ENCODE measurements at regions not wholly inside any gene's neighbourhood (a gene's known extent, or its start where the extent isn't known, plus 50 kb on each side); places are given as distances from the start of the nearest gene placed in this dataset.
A peak's percentile ranks its signal among the peaks of the same experiment; 100 is the strongest.

DNA sequence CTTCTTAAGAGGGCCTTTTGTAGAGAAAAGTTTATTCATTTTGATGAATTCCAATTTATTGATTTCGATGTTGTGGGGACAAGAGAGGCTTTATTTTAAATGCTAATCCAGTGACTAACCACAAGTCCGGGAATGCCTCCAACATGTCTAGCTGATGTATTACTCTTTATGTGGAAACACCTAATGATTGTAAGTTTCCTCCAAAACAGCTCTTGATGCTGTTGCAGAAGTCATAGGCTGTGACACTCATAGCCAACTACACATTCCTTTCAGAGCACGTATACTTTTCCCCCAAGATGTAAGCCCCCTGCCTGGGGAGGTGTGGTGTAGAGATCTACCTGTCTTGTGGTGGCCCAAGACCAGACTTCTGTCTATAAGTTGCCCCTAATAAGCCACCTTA is 61.3 kb upstream of the RNF24 start:
- TF ChIP-seq, protein P1, sequence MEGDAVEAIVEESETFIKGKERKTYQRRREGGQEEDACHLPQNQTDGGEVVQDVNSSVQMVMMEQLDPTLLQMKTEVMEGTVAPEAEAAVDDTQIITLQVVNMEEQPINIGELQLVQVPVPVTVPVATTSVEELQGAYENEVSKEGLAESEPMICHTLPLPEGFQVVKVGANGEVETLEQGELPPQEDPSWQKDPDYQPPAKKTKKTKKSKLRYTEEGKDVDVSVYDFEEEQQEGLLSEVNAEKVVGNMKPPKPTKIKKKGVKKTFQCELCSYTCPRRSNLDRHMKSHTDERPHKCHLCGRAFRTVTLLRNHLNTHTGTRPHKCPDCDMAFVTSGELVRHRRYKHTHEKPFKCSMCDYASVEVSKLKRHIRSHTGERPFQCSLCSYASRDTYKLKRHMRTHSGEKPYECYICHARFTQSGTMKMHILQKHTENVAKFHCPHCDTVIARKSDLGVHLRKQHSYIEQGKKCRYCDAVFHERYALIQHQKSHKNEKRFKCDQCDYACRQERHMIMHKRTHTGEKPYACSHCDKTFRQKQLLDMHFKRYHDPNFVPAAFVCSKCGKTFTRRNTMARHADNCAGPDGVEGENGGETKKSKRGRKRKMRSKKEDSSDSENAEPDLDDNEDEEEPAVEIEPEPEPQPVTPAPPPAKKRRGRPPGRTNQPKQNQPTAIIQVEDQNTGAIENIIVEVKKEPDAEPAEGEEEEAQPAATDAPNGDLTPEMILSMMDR (conservative IDR thresholded peaks at IDR 0.05; ENCODE audit: low read depth, low read length): no peak
- H3K4me3 ChIP-seq (ENCODE audit: low read length): no peak overlapping the region
- peak; percentile 85 for DNase-seq (ENCODE audit: low read depth)

DNA sequence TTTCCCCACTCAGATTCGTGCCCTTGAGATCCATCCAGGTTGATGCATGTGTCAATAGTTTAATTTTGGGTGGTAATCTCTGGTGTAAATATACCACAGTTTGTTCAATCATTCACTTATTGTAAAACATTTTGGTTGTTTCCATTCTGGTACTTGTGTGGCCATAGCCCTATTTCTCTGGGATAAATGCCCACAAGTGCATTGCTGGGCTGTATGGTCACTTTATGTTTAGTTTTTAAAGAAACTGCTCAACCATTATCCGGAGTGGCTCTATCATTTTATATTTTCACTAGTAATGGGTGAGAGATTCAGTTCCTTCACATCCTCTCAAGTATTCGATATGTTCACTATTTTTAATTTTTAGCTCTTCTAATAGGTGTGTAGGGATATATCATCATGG is 60.7 kb upstream of the RNF24 start:
- no peak for DNase-seq (ENCODE audit: low read depth)
- H3K4me3 ChIP-seq (ENCODE audit: low read length): no peak overlapping the region
- TF ChIP-seq, protein P1 (conservative IDR thresholded peaks at IDR 0.05; ENCODE audit: low read depth, low read length): no peak

DNA sequence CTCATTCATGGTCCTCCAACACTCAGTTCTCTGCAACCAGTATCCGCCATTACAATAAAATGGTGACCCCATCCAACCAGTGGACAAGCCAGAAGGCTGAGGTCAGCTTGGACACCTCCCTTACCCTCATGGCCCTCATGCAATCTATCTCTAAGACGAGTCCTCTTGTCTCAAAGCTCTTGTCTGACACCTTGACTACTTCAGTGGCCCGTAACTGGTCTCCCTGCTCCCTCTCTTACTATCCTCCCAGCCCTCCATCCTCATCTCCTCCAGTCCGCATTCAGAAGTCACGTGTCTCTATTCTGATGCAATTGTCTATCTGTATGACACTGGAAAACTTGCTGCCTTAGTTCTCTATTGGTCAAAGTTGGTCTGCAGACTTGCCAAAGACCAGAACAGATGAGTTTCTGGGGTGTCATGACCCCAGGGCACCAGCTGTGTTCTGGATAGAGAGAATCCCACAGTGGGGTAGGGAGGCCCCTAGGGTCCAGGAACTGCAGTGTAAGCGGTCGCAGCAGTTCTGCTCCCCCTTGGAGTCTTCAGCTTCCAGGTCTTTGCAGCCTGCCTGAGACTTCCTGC is 59.6 kb upstream of the RNF24 start:
- H3K4me3 ChIP-seq (ENCODE audit: low read length): no peak overlapping the region
- DNase-seq (ENCODE audit: low read depth): no peak
- TF ChIP-seq, protein P1 (conservative IDR thresholded peaks at IDR 0.05; ENCODE audit: low read depth, low read length): no peak

DNA sequence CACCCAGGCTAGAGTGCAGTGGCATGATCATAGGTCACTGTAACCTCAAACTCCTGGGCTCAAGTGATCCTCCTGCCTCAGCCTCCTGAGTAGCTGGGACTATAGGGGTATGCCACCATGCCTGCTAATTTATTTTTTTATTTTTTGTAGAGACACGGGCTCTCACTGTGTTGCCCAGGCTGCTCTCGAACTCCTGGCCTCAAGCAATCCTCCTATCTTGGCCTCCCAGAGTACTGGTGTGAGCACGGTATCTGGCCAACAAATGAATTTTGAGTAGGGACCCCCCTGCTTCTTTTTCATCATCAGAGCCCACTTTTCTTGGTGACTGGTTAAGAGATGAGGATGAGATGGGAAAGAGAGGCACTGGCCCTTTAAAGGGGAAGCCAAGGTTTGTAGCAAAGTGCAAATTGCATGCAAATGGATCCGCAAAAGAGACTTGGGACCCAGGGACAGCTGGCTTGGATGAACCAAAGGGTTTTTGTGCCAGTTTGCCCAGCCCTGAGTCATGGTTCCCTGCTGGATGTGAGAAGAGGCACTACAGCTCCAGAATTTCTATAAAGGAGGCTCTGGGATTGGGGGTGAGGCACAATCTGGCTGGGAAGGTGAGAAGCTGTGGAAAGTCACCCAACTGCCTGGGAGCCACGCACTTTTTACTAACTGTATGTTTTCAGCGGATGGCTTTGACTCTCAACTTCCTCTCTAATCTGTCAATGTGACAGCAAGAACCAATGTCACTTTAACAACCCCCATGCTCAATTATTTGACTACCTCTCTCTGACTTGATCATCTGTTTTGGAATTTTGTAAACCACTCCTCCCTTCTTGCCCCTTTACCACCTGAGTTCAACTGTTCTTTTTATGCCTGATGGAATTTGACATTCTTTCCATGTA is 58.7 kb upstream of the RNF24 start:
- no peak overlapping the region for H3K4me3 ChIP-seq (ENCODE audit: low read length)
- TF ChIP-seq, protein P1 (conservative IDR thresholded peaks at IDR 0.05; ENCODE audit: low read depth, low read length): no peak
- DNase-seq (ENCODE audit: low read depth): no peak

DNA sequence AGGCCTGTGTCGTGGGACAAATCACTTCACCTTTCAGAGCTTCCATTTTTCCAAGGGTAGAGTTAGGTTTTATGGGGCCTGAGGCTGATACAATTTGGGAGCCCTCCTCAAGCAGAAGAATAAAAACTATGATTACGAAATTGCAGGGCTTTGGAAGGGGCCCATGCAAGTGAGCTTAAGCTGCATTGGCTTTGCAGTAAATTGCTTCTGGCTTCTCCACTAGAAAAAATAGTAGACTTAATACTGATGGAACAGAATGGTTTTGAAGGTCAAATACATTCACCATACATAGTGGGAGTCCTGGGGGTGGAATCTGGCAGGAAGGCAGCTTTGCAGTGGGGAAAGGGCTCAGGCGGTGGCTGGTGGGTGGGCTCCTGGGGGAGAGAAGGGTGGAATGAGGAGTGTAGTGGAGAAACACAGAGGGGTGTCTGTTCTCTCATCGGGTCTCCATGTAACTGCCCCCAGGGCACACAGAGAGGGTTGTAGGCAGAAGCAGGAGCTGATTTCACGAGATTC is 55.9 kb upstream of the RNF24 start:
- H3K4me3 ChIP-seq (ENCODE audit: low read length): no peak overlapping the region
- TF ChIP-seq, protein P1 (conservative IDR thresholded peaks at IDR 0.05; ENCODE audit: low read depth, low read length): no peak
- no peak for DNase-seq (ENCODE audit: low read depth)

DNA sequence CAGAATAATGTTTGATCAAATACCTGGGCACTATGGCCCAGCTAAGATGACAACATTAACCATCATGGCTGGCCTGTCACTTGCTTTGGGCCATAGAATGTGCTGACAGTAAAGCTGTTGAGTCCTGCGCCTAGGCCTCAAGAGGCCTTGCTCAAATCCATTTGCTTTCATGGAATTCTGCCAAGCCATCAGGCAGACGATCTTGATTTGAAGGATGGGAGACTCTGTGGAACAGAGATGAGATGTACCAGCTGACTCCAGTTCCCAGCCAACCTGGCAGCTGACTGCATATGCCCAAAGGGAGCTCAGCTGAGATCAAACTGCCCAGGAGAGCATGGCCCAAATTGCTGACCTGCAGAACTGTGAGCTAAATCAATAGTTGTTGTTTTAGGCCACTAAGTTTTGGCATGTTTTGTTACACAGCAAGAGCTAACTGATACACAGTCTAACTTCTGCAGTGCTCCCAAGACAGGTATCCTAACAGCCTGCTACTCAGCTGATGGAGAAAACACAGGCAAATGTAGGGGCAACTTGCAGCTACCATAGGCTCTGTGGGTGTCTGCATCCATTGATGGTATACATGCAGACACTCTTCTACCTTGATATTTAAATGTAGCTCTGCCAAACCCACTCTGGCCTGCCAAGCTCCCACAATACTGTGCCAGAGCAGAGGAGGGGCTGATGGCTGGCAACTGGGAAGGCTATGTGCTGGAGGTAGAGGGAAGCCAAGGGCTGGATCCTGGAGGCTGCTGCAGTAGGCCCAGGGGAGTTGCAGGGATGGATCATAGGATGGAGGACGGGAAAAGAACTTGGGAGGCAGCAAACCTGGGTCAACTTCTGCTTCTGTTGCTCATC is 55.2 kb upstream of the RNF24 start:
- TF ChIP-seq, protein P1 (conservative IDR thresholded peaks at IDR 0.05; ENCODE audit: low read depth, low read length): no peak
- H3K4me3 ChIP-seq (ENCODE audit: low read length): no peak overlapping the region
- no peak for DNase-seq (ENCODE audit: low read depth)

Data from retinal pigment epithelial cell (primary cell).